Kidney (tissue), 13 donors: ENCODE measurements at regions not wholly inside any gene's neighbourhood (a gene's known extent, or its start where the extent isn't known, plus 50 kb on each side); places are given as distances from the start of the nearest gene placed in this dataset.
A peak's percentile ranks its signal among the peaks of the same experiment; 100 is the strongest.

ENCODE experiments used
- DNase-seq, 5 donors: peaks; one replicate each; pipeline ENCODE4 v3.0.0-alpha.2; 2013 to 2020
- FAIRE-seq: peaks from 2 replicates; lab custom pipeline; 2012; peaks lifted over from hg19 to GRCh38; lab: Jason Lieb, UNC
- H3K27ac ChIP-seq, 2 donors: one replicate each; pipeline ENCODE4 v1.7.0; 2013; ENCODE audit warnings: low read depth in 2 of 2, low read length in 2 of 2, inconsistent platforms in 1 of 2
- H3K27me3 ChIP-seq: one replicate; pipeline ENCODE4 v1.7.1; 2013; ENCODE audit warnings: low read length, inconsistent platforms; ENCODE audit not compliant: control insufficient read depth, insufficient read depth
- H3K36me3 ChIP-seq, 3 donors: one replicate each; pipeline versions ENCODE4 v1.7.0 to v1.7.1; 2013; ENCODE audit warnings: low read length in 3 of 3, control low read depth in 1 of 3, inconsistent platforms in 1 of 3; ENCODE audit not compliant: insufficient read depth in 3 of 3, control insufficient read depth in 2 of 3
- H3K4me1 ChIP-seq, 3 donors: one replicate each; pipeline versions ENCODE4 v1.7.0 to v1.7.1; 2013; ENCODE audit warnings: low read length in 3 of 3, inconsistent platforms in 1 of 3, low read depth in 1 of 3; ENCODE audit not compliant: control insufficient read depth in 2 of 3, insufficient read depth in 2 of 3
- H3K4me3 ChIP-seq, 3 donors: one replicate each; pipeline versions ENCODE4 v1.7.0 to v1.8.1; 2013; ENCODE audit warnings: low read length in 3 of 3, control low read depth in 1 of 3, inconsistent platforms in 1 of 3
- H3K9ac ChIP-seq, 3 donors: one replicate each; pipeline versions ENCODE4 v1.7.0 to v1.7.1; 2013; ENCODE audit warnings: low read length in 3 of 3, control low read depth in 1 of 3, inconsistent platforms in 1 of 3
- H3K9me3 ChIP-seq, 3 donors: one replicate each; pipeline versions ENCODE4 v1.7.0 to v1.7.1; 2013; ENCODE audit warnings: low read length in 3 of 3, control low read depth in 1 of 3, inconsistent platforms in 1 of 3; ENCODE audit not compliant: control insufficient read depth in 2 of 3, insufficient read depth in 1 of 3
- intact Hi-C: fragments of 100-400 bp; cut with DNase I; formaldehyde crosslinking; loops from one replicate; pipeline ENCODE4 v1.11.1; 2022
- TF ChIP-seq, protein P1 (sequence below): IDR thresholded peaks from 3 replicates; pipeline ENCODE4 v1.5.1; 2012; ENCODE audit warnings: mild to moderate bottlenecking, moderate library complexity, borderline replicate concordance; ENCODE audit not compliant: insufficient read depth; ENCODE audit errors: extremely low read depth
- donor health status: control.
- donor health status: control.
- donor health status: control.
- donor health status: control.
- donor health status: control.
- donor health status: DM: yes; HTN: yes; CAD: no.
- donor health status: Normal renal cell carcinoma (clear cell type).

DNA sequence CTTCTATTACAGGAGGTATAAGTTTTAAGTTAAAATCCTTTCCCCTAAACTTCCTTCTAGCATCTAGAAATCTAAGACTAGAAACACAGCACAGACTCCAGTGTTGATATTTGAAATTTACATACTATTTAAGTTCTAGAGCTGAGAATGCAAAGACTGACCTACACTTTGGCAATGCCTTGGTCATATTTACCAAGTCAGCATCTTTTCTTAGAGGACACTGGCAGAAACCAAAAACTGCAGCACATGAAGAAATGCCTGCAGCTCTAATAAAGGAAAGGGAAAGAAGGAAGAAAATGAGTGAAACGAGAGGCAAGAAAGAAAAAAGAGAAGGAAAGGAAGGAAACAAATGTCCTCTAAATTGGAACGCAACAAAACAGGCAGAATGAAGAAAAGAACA is 443.7 kb upstream of the RASGEF1B start:
- Histone ChIP-seq H3K4me3 (no peak overlapping the region), H3K4me1 (no peaks in the 10 kb centered on the region), H3K36me3 (no peaks in the 10 kb centered on the region), H3K27ac (no peak overlapping the region), H3K27me3 (no peaks in the 10 kb centered on the region), H3K9me3 (no peaks in the 10 kb centered on the region), H3K9ac (no peak overlapping the region)
- no peak for FAIRE-seq
- DNase-seq = no peak
- intact Hi-C loops = no loop called here
- TF ChIP-seq, protein P1, sequence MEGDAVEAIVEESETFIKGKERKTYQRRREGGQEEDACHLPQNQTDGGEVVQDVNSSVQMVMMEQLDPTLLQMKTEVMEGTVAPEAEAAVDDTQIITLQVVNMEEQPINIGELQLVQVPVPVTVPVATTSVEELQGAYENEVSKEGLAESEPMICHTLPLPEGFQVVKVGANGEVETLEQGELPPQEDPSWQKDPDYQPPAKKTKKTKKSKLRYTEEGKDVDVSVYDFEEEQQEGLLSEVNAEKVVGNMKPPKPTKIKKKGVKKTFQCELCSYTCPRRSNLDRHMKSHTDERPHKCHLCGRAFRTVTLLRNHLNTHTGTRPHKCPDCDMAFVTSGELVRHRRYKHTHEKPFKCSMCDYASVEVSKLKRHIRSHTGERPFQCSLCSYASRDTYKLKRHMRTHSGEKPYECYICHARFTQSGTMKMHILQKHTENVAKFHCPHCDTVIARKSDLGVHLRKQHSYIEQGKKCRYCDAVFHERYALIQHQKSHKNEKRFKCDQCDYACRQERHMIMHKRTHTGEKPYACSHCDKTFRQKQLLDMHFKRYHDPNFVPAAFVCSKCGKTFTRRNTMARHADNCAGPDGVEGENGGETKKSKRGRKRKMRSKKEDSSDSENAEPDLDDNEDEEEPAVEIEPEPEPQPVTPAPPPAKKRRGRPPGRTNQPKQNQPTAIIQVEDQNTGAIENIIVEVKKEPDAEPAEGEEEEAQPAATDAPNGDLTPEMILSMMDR = no peak

DNA sequence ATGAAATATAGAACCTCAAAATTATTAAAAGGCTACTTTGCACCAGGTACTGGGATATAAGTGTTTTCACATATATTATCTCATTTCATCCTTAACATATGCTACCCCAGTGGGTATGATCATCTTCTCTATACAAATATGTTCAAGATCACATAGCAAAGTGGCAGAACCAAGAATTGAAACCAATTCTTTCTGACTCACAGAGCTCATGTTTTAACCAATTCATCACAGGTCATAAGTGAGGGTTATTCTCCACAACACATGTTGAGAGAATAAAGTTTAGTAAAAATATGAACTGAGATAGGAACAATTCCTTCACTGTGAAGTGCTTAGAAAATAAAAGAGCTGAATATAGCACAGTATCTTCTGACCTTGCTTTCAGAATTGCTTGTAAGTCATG is 442.9 kb upstream of the RASGEF1B start:
- Histone ChIP-seq H3K4me3 (no peak overlapping the region), H3K9me3 (no peaks in the 10 kb centered on the region), H3K27me3 (no peaks in the 10 kb centered on the region), H3K4me1 (no peaks in the 10 kb centered on the region), H3K36me3 (no peaks in the 10 kb centered on the region), H3K27ac (no peak overlapping the region), H3K9ac (no peak overlapping the region)
- no peak for DNase-seq
- FAIRE-seq = no peak
- TF ChIP-seq, protein P1 = no peak
- intact Hi-C loops = no loop called here

DNA sequence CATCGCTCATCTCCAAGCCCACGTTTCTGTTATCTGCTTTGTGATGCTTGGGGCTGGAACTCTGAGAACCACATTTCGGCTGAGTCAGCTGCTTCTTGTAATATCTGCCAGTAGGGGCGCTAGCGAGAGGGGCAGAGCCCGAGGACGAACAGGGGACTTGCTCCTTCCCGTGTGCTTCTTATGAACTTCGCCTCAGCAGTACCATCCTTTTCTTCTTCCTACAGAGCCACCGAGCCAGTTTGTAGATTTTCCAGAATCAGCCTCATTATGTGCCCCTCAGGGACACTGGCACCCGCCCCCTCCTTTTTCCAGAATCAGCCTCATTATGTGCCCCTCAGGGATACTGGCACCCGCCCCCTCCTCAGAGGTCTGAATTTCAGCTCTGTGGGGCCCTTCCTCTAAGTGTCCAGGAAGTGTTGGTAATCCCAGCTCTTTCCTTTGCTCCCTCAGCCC is 441.7 kb upstream of the RASGEF1B start:
- H3K36me3 ChIP-seq = no peaks in the 10 kb centered on the region
- H3K27ac ChIP-seq = no peak overlapping the region
- FAIRE-seq = no peak
- no peak overlapping the region for H3K4me3 ChIP-seq
- H3K9ac ChIP-seq = no peak overlapping the region
- DNase-seq = peak; percentile 56 to 83 (median 72)
- H3K9me3 ChIP-seq = no peaks in the 10 kb centered on the region
- TF ChIP-seq, protein P1 = peak; percentile 61
- intact Hi-C loops = no loop called here
- H3K27me3 ChIP-seq = no peaks in the 10 kb centered on the region
- H3K4me1 ChIP-seq = no peaks in the 10 kb centered on the region
